Epithelial cell of esophagus (primary cell): ENCODE measurements at regions not wholly inside any gene's neighbourhood (a gene's known extent, or its start where the extent isn't known, plus 50 kb on each side); places are given as distances from the start of the nearest gene placed in this dataset.

Source experiments
- DNase-seq: peaks from one replicate; pipeline ENCODE4 v3.0.0; 2010; ENCODE audit warnings: low read depth
- H3K4me3 ChIP-seq: 2 replicates; pipeline ENCODE4 v1.5.1; 2011; ENCODE audit warnings: mild to moderate bottlenecking, low read length, control low read depth
- CTCF ChIP-seq: IDR thresholded peaks from 2 replicates; pipeline ENCODE4 v1.5.1; 2011; ENCODE audit warnings: low read depth, mild to moderate bottlenecking, low read length, control low read depth, inconsistent platforms; ENCODE audit not compliant: insufficient read depth; ENCODE audit errors: missing control alignments

DNA sequence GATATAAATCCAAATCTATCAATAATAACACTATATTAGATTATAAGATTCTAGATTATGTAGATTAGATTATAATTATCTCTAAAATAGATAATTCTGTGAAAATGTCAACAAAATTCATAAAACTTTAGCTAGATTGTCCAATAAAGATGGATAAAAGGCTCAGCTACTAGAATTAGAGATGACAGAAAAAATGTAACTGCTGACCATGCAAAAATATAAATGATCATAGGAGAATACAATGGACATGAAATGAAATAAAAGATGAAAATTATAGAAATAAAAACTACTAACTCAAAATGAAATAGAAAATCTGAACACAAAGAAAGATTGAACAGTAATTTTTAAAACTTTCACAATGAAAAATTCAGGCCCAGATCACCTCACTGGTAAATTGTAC lies 1332.1 kb upstream of the CELF2 start:
- no peak overlapping the region for H3K4me3 ChIP-seq
- no peak for DNase-seq
- no peak for TF ChIP-seq CTCF

DNA sequence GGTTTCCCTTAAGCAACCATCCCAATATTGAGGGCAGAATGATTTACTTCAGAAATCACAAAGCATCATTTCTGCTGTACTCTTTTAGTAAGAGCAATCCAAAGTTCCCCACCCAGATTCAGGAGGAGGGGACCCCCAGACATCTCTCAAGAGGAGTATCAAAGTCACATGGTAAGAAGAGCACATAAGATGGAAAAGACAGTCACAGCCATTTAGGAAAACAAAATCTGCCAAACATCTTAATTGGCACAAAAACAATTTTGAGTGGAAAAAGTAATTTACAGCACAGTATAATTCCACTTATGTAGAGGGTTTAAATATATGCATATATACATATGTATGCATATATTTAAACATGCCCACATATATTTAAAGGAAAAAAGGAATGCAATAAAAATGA lies 1329.0 kb upstream of the CELF2 start:
- no peak for DNase-seq
- no peak for TF ChIP-seq CTCF

GRCh38 chr10:9707216-9707615 lies 1310.5 kb upstream of the CELF2 start:
- no peak for DNase-seq
- no peak for TF ChIP-seq CTCF
- no peak overlapping the region for H3K4me3 ChIP-seq

More for the DNA sequence above, 1329.0 kb upstream of the CELF2 start:
- no peak overlapping the region for H3K4me3 ChIP-seq

DNA sequence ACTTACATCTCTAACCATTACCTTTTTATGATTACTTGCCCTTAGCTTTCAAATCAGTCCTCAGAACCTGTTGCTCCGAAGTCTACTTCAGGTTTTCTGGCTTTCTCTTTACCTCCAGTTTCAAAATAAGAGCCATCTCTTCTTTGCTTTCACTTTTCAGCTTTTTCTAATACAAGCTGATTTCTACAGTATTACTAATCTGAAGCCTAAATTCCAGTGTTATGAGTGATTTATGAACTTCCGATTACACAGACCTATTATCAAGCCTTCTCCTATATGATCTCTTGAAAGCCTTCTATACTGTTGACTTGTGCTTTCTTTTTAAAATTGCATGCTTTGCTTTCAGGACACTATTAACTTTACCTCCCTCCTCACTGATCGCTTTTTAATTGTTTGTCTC lies 1307.8 kb upstream of the CELF2 start:
- no peak for DNase-seq
- no peak for TF ChIP-seq CTCF
- H3K4me3 ChIP-seq = no peak overlapping the region

DNA sequence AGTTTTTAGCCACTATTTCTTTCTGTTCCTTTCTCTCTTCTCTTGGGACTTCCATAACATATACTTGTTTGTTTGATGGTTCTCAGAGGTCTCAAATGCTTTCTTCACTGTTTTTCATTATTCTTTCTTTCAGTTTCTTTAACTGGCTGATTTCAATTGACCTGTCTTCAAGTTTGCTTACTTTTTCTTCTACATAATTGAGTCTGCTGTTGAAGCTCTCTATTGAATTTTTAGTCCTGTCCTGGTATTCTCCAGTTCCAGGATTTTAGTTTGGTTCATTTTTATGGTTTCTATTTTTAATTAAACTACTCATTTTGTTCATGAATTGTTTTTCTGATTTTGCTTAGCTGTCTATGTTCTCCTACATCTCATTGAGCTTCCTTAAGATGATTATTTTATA lies 1305.3 kb upstream of the CELF2 start:
- no peak for TF ChIP-seq CTCF
- no peak for DNase-seq

GRCh38 chr10:9719246-9719645 lies 1298.4 kb upstream of the CELF2 start:
- H3K4me3 ChIP-seq = no peak overlapping the region
- no peak for DNase-seq
- no peak for TF ChIP-seq CTCF

More for the DNA sequence above, 1305.3 kb upstream of the CELF2 start:
- H3K4me3 ChIP-seq = no peak overlapping the region

GRCh38 chr10:9733766-9734165 lies 1283.9 kb upstream of the CELF2 start:
- TF ChIP-seq CTCF = no peak
- no peak for DNase-seq

More at GRCh38 chr10:9733766-9734165, 1283.9 kb upstream of the CELF2 start:
- H3K4me3 ChIP-seq = no peak overlapping the region
